Tongue (tissue), 2 donors: ENCODE measurements at regions not wholly inside any gene's neighbourhood (a gene's known extent, or its start where the extent isn't known, plus 50 kb on each side); places are given as distances from the start of the nearest gene placed in this dataset. TPM values are rescaled to one million over a fixed set of nuclear protein-coding genes. Genes with fewer than 3 reads are reported as not detected.

Experiments used
- DNase-seq: peaks from one replicate; pipeline ENCODE4 v3.0.0-alpha.2; 2015
- small RNA-seq: library from RNA; depleted of rRNA; stranded (forward); fragments of <200 nt; gene quantifications from one replicate; pipeline ENCODE3, GENCODE V24; 2014; ENCODE audit warnings: low replicate concordance

DNA sequence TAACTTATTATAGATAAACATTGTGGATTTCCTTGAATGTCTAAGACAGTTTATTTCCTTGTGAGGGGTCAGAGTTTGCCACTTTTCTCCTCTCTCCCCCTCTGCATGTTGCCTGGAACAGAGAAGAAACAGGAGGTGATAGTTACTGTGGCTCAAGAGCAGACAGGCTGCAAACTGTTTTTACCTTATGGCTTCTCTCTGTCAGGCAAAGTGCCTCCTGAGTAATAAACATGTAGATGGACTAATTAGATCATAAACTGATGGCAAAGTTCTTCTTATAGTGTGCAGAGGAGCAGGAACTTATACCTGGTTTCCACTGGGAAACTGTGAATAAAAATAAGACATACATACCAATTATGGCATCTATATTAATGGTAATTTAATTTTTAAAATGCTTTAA lies 133.1 kb upstream of the CDH12 start:
- no peak for DNase-seq

- DNase-seq: no peak
Observed at GRCh38 chr5:22985446-22985845, 132.3 kb upstream of the CDH12 start.

DNA sequence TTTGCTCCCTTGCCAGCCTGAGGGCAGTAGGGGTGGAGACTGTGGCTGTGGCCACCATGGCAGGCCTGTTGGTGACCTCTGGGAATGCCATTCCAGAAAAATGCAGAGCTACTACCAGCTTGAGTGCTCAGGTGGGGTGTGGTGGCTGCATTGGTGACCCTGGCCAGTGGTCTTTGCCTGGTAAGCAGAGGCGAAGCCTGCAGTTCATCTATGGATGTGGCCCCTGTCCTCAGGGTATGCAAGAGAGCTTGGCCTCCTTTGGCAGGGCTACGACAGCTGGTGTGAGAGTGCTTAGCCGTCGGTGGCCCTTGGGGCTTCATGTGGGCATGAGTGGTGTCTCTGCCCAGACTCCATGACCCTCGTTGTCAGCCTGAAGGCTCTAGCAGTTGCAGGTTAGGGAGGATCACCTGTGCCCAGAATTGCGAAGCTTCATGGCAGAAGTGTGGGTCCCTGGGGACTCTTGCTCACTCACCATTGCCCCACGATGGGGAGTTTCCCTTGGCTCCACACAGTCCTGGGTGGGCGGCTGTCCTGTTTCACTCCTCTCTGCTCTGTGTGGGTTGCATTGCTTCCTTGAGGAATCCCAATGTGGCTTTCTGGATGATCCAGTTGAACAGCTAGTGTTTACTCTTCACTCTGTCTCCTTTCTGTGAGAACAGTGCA lies 117.9 kb upstream of the CDH12 start:
- DNase-seq: no peak

DNA sequence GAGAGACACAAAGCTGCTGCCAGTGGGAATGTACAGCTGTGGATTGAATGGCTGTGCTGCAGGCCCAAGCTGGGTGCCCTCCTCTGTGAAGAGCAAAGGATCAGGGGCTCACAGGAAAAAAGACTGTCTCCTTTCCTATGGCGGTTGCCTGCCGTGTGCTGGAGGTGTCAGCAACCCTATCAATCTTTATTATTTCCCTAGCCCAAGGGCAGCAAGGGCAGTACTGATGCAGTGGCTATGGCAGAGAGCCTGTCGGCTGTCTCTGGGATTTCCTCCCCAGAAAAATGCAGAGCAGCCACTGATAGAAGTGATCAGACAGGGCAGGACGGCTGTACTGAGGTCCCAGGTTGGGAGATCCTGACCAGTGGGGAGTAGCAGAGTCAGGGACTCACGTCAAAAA lies 117.3 kb upstream of the CDH12 start:
- no peak for DNase-seq

DNA sequence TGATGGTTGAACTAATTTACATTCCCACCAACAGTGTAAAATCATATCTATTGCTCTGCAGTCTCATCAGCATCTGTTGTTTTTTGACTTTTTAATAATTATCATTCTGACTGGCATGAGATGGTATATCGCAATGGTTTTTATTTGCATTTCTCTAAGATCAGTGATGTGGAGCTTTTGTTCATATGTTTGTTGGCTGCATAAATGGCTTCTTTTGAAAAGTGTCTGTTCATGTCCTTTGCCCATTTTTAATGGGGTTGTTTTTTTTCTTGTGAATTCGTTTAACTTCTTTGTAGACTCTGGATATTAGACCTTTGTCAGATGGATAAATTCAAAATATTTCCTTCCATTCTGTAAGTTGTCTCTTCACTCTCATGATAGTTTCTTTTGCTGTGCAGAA lies 115.2 kb upstream of the CDH12 start:
- no peak for DNase-seq

- no peak for DNase-seq
Observed at GRCh38 chr5:22965960-22966359, 112.8 kb upstream of the CDH12 start.

DNA sequence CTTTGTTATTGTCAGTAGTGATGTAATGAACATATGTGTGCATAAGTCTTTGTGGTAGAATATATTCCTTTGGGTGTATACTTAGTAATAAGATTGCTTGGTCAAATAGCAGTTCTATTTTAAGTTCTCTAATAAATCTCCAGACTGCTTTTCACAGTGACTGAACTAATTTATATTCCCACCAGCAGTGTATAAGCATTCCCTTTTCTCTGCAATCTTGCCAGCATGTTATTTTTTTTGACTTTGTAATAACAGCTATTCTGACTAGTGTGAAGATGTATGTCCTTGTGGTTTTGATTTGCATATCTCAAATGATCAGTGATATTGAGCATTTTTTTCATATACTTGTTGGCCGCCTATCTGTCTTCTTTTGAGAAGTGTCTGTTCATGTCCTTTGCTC lies 111.5 kb upstream of the CDH12 start:
- DNase-seq: no peak

DNA sequence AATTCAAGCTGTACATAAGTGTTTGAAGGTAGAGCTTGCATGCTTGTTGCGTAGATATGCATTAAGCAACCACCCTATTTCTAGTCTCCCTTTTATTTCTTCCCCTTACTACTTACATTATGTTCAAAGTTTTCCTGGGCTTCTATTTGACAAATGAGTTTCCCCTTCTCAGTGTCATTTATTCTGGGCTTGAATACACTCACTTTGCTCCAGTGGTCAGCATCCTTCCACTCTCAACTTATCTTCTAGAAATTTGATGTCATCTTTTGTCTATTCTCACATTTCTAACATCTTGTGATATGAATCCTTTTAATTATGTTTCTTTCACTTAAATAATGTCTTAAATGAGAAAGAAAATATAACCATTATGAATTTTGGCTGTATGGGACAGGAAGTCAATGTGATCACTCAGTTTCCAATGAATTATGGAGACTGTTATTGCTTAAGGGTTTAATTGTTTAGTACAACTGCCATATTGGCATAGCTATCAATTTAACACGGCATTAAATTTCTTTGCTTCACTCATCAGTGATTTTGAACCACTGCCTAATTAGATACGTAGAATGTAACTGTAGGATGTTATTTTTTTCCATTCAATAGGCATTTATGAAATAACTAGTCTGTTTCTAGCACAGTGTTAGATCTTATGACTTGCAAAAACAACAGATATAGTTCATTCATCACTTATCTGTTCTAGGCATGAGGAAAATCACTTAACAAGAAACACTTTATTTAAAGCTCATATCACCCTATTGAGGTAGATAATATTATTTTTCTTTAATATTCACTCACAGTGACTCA lies 105.5 kb upstream of the CDH12 start:
- no peak for DNase-seq

DNA sequence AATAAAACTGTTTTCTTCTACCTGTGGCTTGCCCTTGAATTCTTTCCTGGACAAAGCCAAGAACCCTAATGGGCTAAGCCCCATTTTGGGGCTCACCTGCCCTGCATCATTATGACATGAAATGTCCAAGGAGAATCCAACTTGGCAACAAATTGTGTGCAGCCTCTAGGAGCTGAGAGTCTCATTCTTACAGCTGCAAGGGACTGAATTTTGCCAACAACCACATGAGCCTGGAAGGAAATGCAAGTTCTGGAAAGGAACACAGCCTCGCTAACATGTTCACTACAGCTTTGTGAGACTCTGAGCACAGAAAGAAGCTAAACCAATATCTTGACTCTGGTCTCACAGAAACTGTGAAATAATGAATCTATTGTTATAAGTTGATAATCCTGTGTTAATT lies 94.8 kb upstream of the CDH12 start:
- DNase-seq: peak; percentile 53

DNA sequence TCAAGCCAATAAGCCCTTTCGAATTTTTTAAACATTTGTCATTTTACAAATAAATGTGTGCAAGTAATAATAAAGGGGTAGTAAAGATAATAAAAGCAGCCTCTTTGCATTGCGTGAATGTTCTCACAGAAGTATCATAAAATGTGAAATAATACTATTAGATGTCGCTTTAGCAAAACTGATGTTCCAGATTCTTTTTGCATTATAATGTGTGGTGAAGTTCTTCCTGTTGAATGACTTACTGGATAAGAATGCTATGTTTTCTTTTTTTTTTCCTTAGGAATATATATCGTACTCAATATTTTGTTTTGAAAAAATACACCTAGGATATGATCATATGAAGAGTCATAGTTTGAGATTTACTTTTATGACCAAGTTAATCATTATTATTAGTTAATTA lies 85.2 kb upstream of the CDH12 start:
- no peak for DNase-seq

- no peak for DNase-seq
Observed at GRCh38 chr5:22928821-22929482, 75.8 kb upstream of the CDH12 start.

DNA sequence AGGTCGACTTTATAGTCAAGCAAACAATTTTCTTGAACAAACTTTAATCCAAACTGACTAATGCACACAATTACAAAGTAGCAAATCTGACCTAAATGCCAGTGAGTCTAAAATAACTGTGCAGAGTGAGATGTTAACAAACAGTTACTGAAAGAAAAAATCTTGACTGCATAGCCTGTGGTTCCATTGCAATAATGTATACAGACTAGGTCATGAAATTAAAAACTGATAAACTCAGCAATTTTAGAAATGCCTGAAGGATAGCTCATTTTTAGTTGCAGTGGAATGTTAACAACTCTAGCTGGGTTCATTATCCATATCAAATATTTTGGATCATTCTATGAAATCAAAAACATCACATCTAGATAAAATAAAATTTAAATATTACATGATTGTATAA lies 73.4 kb upstream of the CDH12 start:
- DNase-seq: no peak

- DNase-seq: no peak
Observed at GRCh38 chr5:22918511-22918910, 65.4 kb upstream of the CDH12 start.

DNA sequence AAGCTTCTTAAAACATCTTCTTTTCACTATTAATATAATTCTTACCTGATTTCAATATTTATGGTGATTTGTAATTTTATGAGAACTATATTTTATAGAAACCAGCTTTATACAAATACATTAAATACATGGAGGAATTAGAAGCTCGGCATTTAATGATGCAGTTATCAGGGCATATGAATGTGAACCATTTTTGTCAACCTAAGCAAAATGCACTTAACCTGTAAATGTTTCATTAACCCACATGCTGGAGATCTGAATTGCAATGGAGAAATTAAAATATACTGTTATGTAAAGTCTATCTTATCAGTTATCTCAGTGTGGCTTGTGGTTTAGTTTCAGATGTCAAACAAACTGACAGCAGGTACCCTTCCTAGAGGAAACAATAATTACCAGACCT lies 63.2 kb upstream of the CDH12 start:
- DNase-seq: no peak

DNA sequence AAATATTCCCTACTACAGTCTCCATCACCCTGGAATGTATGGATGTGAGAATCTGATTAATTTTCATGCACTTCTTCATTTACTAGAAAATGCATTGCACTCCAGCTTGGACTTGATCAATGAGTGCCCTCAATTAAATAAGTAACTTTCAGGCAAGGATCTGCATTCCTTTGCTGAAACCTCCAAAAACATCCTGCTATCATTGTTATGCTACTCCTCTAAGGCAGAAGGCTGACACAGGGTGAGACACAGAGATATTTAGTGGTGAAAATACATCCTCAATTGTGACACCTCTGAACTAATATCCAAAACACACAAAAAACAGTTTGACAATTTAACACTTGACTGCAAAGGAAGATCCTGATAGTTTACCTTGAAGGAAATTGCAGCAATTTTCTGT lies 57.9 kb upstream of the CDH12 start:
- DNase-seq: no peak

- DNase-seq: peak; percentile 24
Observed at GRCh38 chr5:22910523-22910922, 57.4 kb upstream of the CDH12 start.

- DNase-seq: no peak
Observed at GRCh38 chr5:22908586-22908985, 55.4 kb upstream of the CDH12 start.

GRCh38 chr5:22908129-22908528 lies 55.0 kb upstream of the CDH12 start:
- no peak for DNase-seq

Small RNAs in the stretch of these regions (small RNA-seq; reads per million reads assigned to genes)
- gene RF00019: not detected
